NOMO-1 treated with dmso at 0.1 percent for 144 hours (cell line): ENCODE measurements at regions not wholly inside any gene's neighbourhood (a gene's known extent, or its start where the extent isn't known, plus 50 kb on each side); places are given as distances from the start of the nearest gene placed in this dataset.
A peak's percentile ranks its signal among the peaks of the same experiment; 100 is the strongest.
"Not testable (repeated sequence)": the region's sequence is repeated elsewhere in the genome, so short reads cannot be mapped to it uniquely, and the experiment has no call there.

Experiments
- DNase-seq: peaks from one replicate; lab custom pipeline; 2025; ENCODE audit not compliant: unreplicated experiment; lab: John Stamatoyannopoulos, UW

GRCh38 chr5:75951158-75951557, 132.0 kb upstream of the SV2C start:
- DNase-seq = no peak

DNA sequence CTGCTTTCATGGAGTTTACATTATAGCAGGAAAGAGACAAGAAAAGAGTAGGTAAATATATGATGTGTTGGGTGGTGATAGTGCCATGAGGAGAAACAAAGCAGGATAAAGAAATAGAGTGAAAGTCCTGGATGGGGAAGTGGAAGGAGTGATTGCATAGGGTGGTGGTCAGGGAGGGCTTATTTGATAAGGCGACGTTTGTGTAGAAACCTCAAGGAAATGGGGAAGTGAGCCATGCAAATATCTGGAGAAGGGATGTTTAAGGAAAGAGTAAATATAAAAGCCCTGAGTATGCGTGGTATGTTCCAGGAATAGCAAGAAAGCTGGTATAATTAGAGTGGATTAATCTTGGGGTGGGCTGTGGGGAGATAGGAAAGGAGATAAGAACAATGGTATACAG, 134.7 kb upstream of the SV2C start:
- peak; percentile 58 for DNase-seq

DNA sequence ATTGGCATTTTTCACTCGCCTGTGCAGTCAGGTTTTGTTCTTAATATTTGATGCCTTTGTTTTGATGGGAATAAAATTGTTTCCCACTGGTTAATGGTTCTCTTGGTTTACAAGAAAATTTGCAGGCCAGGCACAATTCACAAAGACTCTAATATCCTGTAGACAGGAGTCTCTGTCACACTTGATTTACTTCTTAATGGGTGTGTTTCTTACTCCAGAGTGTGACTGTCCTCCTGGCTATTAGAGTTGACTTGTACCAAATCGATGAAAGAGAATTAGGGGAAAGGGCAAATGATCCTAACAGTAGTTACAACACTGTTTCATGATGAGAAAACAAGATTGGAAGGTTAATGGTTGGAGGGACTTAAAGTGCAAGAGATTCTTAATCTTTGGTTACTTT, 142.8 kb upstream of the SV2C start:
- DNase-seq = no peak

- DNase-seq = no peak
Observed at GRCh38 chr5:75935572-75935971, 147.6 kb upstream of the SV2C start.

- DNase-seq = no peak
Observed at GRCh38 chr5:75933489-75933888, 149.7 kb upstream of the SV2C start.

- DNase-seq = no peak
Observed at GRCh38 chr5:75931175-75931574, 152.0 kb upstream of the SV2C start.

GRCh38 chr5:75928992-75929391, 154.2 kb upstream of the SV2C start:
- no peak for DNase-seq

DNA sequence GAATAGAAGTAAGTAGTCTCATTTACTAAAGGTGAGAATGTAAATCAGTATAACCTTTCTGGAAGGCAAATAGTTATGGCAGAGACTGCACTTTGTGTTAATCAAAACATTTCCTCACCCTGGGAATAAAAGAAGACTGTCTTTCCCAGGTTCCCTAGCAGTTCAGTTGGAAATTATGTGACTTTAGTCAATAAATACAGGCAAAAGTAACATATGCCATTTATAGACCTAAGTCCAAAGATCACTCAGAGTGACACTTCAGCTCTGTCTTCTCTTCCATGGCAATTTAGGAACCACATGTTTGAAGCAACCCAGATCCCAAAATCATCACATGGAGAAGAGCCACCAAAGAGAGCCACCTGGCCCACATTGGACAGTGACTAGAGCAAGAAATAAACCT, 160.7 kb upstream of the SV2C start:
- no peak for DNase-seq

GRCh38 chr5:75921011-75921410, 162.2 kb upstream of the SV2C start:
- no peak for DNase-seq

DNA sequence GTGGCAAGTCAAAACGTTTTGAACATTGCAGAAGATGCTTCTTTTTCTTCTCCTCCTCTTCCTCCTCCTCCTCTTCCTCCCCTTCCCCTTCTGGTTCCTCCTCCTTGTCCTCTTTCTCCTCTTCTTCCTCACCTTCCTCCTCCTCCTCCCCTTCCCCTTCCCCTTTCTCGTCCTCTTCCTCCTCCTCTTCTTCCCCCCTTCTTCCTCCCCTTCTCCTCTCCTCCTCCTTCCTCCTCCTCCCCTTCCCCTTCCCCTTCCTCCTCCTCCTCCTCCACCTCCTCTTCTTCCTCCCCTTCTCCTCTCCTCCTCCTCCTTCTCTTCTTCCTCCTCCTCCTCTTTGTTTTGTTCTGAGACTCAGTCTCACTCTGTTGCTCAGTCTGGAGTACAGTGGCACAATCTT, 167.0 kb upstream of the SV2C start:
- no peak for DNase-seq

GRCh38 chr5:75909223-75909622, 174.0 kb upstream of the SV2C start:
- DNase-seq = no peak

DNA sequence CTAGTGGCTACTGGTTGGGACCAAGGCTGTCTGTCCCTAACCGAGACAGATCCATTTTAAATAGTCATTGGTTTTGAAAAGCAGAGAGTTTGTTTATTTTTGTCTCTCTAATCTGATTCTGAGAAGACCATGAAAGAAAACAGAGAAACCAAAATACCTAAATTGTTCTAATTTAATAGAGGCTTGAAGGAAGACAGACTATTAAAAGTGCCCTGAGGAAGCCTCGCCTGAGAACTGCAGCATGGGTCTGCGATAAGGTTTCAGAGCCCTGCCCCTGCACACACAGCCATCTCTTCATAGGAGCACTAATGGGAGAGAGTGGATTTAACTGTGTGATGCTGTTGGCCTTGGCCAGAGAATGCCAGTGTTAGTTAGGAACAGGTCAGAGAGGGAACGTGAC, 175.5 kb upstream of the SV2C start:
- DNase-seq = no peak

DNA sequence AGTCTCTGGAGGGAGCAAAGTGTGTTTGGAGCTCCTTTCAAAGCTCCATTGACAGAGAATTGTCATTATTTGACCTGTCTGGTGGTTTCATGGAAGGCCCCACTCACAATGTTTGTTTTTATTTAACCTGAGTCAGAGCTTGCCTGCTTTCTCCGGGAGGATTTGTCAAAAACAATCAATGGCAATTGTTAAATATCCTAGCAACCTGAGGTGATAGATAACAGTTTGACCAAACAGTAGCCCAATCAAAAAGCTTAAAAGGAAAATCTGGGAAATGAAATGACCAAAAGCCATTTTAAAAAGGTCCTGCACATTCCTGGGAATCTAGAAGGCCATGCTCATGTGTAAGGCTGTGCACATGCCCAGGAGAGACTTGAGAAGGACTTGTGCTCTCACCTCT, 177.2 kb upstream of the POC5 start:
- no peak for DNase-seq

GRCh38 chr5:75891736-75892135, 174.5 kb upstream of the POC5 start:
- no peak for DNase-seq

DNA sequence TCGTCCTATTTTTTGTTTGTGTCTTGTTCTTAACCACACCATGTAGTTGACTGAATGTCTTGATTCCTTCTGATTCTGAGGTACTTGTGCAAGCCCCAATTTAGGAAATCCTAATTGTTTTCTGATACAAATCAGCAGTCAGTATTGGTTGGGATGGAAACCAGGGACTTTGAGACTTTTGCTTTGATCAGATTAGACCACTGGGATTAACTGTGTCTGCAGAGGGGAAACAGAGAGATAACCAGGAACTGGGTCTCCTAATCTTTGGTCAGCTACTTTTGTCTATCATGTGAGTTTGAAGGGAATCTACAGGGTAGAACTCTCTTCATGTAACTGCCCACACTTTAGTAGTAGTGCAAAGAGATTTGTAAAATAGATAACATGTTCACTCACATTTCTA, 173.8 kb upstream of the POC5 start:
- no peak for DNase-seq

- no peak for DNase-seq
Observed at GRCh38 chr5:75890546-75890945, 173.3 kb upstream of the POC5 start.

- DNase-seq = no peak
Observed at GRCh38 chr5:75886706-75887105, 169.5 kb upstream of the POC5 start.

GRCh38 chr5:75885849-75886596, 168.8 kb upstream of the POC5 start:
- no peak for DNase-seq

- no peak for DNase-seq
Observed at GRCh38 chr5:75885321-75885720, 168.1 kb upstream of the POC5 start.

DNA sequence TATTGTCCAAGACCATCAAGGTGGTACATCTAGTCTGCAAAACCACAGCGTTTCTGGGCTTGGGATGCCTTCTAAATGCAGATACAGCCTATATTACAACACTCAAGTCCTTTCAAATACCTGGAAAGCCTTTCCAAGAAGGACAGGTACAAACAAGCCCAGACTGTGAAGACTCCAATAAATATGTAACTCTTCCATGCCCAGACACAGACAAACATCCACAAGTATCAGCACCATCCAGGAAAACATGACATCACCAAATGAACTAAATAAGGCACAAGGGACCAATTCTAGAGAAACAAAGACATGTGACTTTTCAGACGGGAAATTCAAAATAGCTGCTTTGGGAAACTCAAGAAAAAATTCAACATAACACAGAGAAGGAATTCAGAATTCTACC, 152.7 kb upstream of the POC5 start:
- DNase-seq = no peak

DNA sequence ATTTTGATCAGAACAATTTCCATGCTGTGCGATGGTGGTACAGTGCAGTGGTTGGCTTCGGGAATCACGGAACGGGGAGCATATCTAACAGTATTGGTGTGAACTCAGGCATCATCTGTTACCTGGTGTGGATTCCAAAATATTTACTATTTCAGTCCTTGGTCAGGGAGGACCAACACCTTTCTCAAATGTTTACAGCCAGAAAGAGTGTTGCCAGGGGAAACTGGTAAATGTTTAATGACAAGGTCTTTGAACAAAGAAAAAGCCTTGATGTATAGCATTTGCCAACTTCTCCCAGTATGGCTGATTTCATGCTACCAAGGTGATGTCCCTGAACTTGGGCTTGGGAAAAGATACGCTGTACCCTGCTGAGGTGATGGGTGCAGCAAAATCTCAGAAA, 145.6 kb upstream of the POC5 start:
- no peak for DNase-seq

DNA sequence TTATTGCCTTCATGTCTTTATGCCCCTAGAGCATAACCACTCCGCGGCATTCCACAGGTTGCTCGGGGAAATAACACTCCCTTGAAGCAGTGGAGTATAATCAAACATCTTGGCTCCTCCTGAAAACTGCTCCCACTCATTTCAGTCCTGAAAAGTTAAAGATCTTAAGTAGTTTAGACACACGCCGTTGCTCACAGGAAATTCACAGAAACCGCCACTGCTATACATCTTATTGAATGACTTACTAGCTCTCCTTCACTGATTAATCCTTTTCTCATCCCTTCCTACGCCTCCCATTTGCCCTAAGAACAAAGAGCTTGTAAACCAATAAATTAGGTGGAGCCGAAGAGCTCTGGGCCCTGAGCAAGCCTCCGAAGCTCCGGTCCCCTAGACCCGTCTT, 142.4 kb upstream of the POC5 start:
- not testable (repeated sequence) for DNase-seq

GRCh38 chr5:75856056-75856455, 138.8 kb upstream of the POC5 start:
- DNase-seq = no peak
